ENCODE measurements at regions not wholly inside any gene's neighbourhood (a gene's known extent, or its start where the extent isn't known, plus 50 kb on each side); places are given as distances from the start of the nearest gene placed in this dataset.

GRCh38 chr21:35223480-35224156, 174.5 kb upstream of the RUNX1 start:
- Histone ChIP-seq H3K4me1 (ENCODE audit: insufficient read depth, low read length) (peaks cover 11% of the 10 kb centered on the region; the same call in 1 of the 2 replicates), H2BK5ac (ENCODE audit: insufficient read length, low read length) (no peak overlapping the region), H3K4me2 (ENCODE audit: insufficient read depth, insufficient read length, low read length) (no peak overlapping the region), H3K27ac (ENCODE audit: insufficient read length, low read depth, low read length) (no peak overlapping the region), H3K4ac (ENCODE audit: low read depth, low read length) (no peak overlapping the region), H3K23me2 (ENCODE audit: insufficient read length, low read depth, low read length, poor library complexity, severe bottlenecking) (no peaks in the 10 kb centered on the region), H4K20me1 (ENCODE audit: control insufficient read depth, insufficient read depth, insufficient read length) (no peaks in the 10 kb centered on the region), H4K91ac (ENCODE audit: insufficient read length, low read depth, low read length) (no peak overlapping the region), H3K79me2 (ENCODE audit: insufficient read depth, low read length) (no peaks in the 10 kb centered on the region), H3K79me1 (ENCODE audit: insufficient read depth, low read depth, low read length, poor library complexity, severe bottlenecking) (no peaks in the 10 kb centered on the region), H3K9ac (ENCODE audit: extremely low read depth, insufficient read length, low read length) (no peak overlapping the region), H3T11ph (ENCODE audit: low read length) (no peak overlapping the region), H3K14ac (ENCODE audit: insufficient read depth, low read length) (no peak overlapping the region), H2BK20ac (ENCODE audit: low read depth, low read length, poor library complexity, severe bottlenecking) (no peak overlapping the region), H3K23ac (ENCODE audit: insufficient read length, low read depth, low read length) (no peak overlapping the region), H2BK15ac (ENCODE audit: low read depth, low read length) (no peak overlapping the region), H3K9me3 (ENCODE audit: control insufficient read depth, low read depth, low read length) (no peaks in the 10 kb centered on the region), H3K18ac (ENCODE audit: insufficient read length, low read depth, low read length) (no peak overlapping the region), H2BK120ac (ENCODE audit: low read depth, low read length, poor library complexity, severe bottlenecking) (no peak overlapping the region), H3K56ac (ENCODE audit: insufficient read length, low read depth, low read length) (no peak overlapping the region), H2AFZ (ENCODE audit: low read length) (no peak overlapping the region), H3K27me3 (ENCODE audit: insufficient read depth, low read length) (no peaks in the 10 kb centered on the region), H4K5ac (ENCODE audit: insufficient read length, low read depth, low read length) (no peak overlapping the region), H2AK5ac (ENCODE audit: insufficient read length, low read length) (no peak overlapping the region), H4K8ac (replicated peaks; ENCODE audit: insufficient read length, low read depth, low read length) (no peak overlapping the region), H2BK12ac (ENCODE audit: insufficient read length, low read depth, low read length) (no peak overlapping the region)
- no peak for DNase-seq
- H3K9me3 Mint-ChIP-seq, result no peaks in the 10 kb centered on the region
- WGBS (ENCODE audit: extremely low coverage, insufficient read length, low lambda C conversion rate), result no CpG with 5 or more reads among the region's 6 CpGs
- no peak for TF ChIP-seq CTCF (conservative IDR thresholded peaks at IDR 0.05)
- peak overlapping the region in 1 of 3 experiments; percentile 62; a peak in 1 of 7 replicates for H3K27ac Mint-ChIP-seq
- H3K27me3 Mint-ChIP-seq (ENCODE audit: low read depth), result peaks cover 3% of the 10 kb centered on the region; the same call in 1 of the 2 replicates
- H3K4me3 Mint-ChIP-seq, result no peak overlapping the region
- H3K4me1 Mint-ChIP-seq, result peaks cover 23 to 28% of the 10 kb centered on the region in 2 experiments
- no peaks in the 10 kb centered on the region for H3K36me3 Mint-ChIP-seq (ENCODE audit: insufficient read depth in 1 of 3, low read depth in 3 of 3)

All from H9 (cell line).